ENCODE measurements at regions not wholly inside any gene's neighbourhood (a gene's known extent, or its start where the extent isn't known, plus 50 kb on each side); places are given as distances from the start of the nearest gene placed in this dataset.

- POLR2A ChIA-PET, result no interaction called here
- Histone ChIP-seq H3K4me3 (ENCODE audit: low read depth, low read length) (no peak overlapping the region), H3K27me3 (ENCODE audit: control insufficient read depth, insufficient read depth, low read length) (no peaks in the 10 kb centered on the region), H3K36me3 (ENCODE audit: control insufficient read depth, insufficient read depth, low read length) (no peaks in the 10 kb centered on the region)
- CTCF ChIA-PET, result no interaction called here
- no peak for TF ChIP-seq CTCF (IDR thresholded peaks at IDR 0.05; ENCODE audit: insufficient read depth, low read depth, low read length)
- DNase-seq (ENCODE audit: low read depth), result no peak
Measured at GRCh38 chr7:153006452-153006851, 246.9 kb downstream of the ACTR3B start.

GRCh38 chr7:153006911-153007310, 247.4 kb downstream of the ACTR3B start:
- Histone ChIP-seq H3K36me3 (ENCODE audit: control insufficient read depth, insufficient read depth, low read length) (no peaks in the 10 kb centered on the region), H3K27me3 (ENCODE audit: control insufficient read depth, insufficient read depth, low read length) (no peaks in the 10 kb centered on the region), H3K4me3 (ENCODE audit: low read depth, low read length) (no peak overlapping the region)
- no peak for DNase-seq (ENCODE audit: low read depth)
- TF ChIP-seq CTCF (IDR thresholded peaks at IDR 0.05; ENCODE audit: insufficient read depth, low read depth, low read length), result no peak
- ChIA-PET CTCF (no interaction called here), POLR2A (no interaction called here)

- CTCF ChIA-PET, result no interaction called here
- Histone ChIP-seq H3K4me3 (ENCODE audit: low read depth, low read length) (no peak overlapping the region), H3K36me3 (ENCODE audit: control insufficient read depth, insufficient read depth, low read length) (no peaks in the 10 kb centered on the region), H3K27me3 (ENCODE audit: control insufficient read depth, insufficient read depth, low read length) (no peaks in the 10 kb centered on the region)
- DNase-seq (ENCODE audit: low read depth), result no peak
- TF ChIP-seq CTCF (IDR thresholded peaks at IDR 0.05; ENCODE audit: insufficient read depth, low read depth, low read length), result no peak
- POLR2A ChIA-PET, result no interaction called here
Measured at GRCh38 chr7:153010416-153010815, 250.9 kb downstream of the ACTR3B start.

- POLR2A ChIA-PET, result no interaction called here
- Histone ChIP-seq H3K4me3 (ENCODE audit: low read depth, low read length) (no peak overlapping the region), H3K27me3 (ENCODE audit: control insufficient read depth, insufficient read depth, low read length) (no peaks in the 10 kb centered on the region), H3K36me3 (ENCODE audit: control insufficient read depth, insufficient read depth, low read length) (no peaks in the 10 kb centered on the region)
- DNase-seq (ENCODE audit: low read depth), result no peak
- CTCF ChIA-PET, result interaction anchor here (1.1 kb wide), 1 partner anchor 27 kb away, joined by 3 read pairs; no protein-coding TSS in a partner anchor
- TF ChIP-seq CTCF (IDR thresholded peaks at IDR 0.05; ENCODE audit: insufficient read depth, low read depth, low read length), result no peak
Measured at GRCh38 chr7:153012203-153012602, 252.7 kb downstream of the ACTR3B start.

- DNase-seq (ENCODE audit: low read depth), result no peak
- no peak overlapping the region for H3K4me3 ChIP-seq (ENCODE audit: low read depth, low read length)
- ChIA-PET CTCF (no interaction called here), POLR2A (no interaction called here)
- no peak for TF ChIP-seq CTCF (IDR thresholded peaks at IDR 0.05; ENCODE audit: insufficient read depth, low read depth, low read length)
- no peaks in the 10 kb centered on the region for H3K27me3 ChIP-seq (ENCODE audit: control insufficient read depth, insufficient read depth, low read length)
- no peaks in the 10 kb centered on the region for H3K36me3 ChIP-seq (ENCODE audit: control insufficient read depth, insufficient read depth, low read length)
Measured at GRCh38 chr7:153017223-153017622, 257.7 kb downstream of the ACTR3B start.

All from BJ (cell line).